Retinal pigment epithelial cell (primary cell): ENCODE measurements at regions not wholly inside any gene's neighbourhood (a gene's known extent, or its start where the extent isn't known, plus 50 kb on each side); places are given as distances from the start of the nearest gene placed in this dataset.

ENCODE experiments used
- DNase-seq: peaks from one replicate; pipeline ENCODE4 v3.0.0-alpha.2; 2010; ENCODE audit warnings: low read depth
- H3K4me3 ChIP-seq: 2 replicates; pipeline ENCODE4 v1.5.1; 2011; ENCODE audit warnings: mild to moderate bottlenecking, low read length, control low read depth, moderate library complexity
- TF ChIP-seq, protein P1 (sequence below): conservative IDR thresholded peaks from 2 replicates; pipeline ENCODE4 v1.5.1; 2011; ENCODE audit warnings: low read depth, low read length, control low read depth, inconsistent platforms

DNA sequence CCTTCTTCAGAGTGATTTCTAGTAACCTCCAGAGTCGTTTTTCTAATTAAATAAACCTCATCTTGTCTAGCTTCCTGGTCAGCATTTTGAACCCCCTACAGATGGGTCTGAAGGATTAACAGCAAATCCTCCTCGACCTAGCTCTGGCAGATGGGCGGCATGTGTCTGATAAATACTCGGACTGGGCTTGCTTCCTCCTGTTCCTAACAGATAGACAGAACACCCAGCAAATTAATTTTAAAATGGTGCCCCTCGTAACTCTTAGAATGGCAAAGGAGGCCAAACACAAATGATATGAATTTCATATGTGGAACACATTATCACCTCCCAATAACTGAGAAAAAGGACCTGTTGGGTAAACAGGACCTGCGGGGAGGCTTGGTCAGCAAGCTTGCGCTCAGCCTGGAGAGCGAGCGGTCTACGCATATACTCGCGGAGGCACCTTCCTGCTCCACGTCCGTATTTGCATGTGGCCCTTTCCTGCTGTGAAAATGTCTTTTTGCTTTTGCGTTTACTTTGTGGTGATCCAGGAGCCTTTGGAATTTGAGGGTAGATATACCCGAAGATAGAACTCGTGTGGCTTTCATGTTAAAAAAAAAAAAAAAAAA, 79.6 kb downstream of the OTX2 start:
- H3K4me3 ChIP-seq, result no peak overlapping the region
- TF ChIP-seq, protein P1, sequence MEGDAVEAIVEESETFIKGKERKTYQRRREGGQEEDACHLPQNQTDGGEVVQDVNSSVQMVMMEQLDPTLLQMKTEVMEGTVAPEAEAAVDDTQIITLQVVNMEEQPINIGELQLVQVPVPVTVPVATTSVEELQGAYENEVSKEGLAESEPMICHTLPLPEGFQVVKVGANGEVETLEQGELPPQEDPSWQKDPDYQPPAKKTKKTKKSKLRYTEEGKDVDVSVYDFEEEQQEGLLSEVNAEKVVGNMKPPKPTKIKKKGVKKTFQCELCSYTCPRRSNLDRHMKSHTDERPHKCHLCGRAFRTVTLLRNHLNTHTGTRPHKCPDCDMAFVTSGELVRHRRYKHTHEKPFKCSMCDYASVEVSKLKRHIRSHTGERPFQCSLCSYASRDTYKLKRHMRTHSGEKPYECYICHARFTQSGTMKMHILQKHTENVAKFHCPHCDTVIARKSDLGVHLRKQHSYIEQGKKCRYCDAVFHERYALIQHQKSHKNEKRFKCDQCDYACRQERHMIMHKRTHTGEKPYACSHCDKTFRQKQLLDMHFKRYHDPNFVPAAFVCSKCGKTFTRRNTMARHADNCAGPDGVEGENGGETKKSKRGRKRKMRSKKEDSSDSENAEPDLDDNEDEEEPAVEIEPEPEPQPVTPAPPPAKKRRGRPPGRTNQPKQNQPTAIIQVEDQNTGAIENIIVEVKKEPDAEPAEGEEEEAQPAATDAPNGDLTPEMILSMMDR, result no peak
- no peak for DNase-seq

DNA sequence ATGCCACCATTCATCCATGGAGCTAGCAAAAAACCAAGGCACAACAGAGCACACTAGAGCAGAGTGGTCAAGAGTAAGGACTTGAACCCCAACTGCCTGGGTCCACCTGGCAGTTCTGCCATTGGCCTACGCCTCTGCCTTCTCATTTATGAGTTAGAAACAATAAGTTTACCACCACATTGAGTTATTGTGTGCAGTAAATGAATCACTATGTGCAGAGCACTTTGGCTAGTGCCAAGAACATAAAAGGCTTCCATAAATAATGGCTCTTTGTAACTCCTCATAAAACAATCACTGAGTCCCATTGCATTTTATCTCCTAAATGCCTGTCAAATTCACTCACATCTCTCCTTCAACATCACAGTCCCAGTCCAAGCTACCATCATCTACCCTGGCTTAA, 86.3 kb downstream of the OTX2 start:
- TF ChIP-seq, protein P1, result no peak
- H3K4me3 ChIP-seq, result no peak overlapping the region
- DNase-seq, result no peak

DNA sequence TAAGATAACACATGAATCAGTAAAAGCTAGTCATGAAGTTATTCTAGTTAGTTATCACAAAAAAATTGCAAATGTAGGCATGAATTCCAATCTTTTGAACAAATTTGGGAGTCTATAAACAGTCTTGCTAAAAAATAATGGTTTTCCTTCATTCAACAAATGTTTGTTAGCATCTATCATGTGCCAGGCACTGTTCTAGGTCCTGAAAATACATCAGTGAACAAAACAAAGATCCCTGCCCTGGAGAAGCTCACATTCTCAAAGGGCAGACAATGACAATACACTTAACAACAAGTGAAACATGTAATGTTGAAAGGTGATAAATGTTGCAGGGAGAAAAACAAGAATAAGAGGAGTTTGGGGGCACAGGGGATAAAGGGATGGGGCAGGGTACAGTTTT, 86.9 kb downstream of the OTX2 start:
- DNase-seq, result no peak
- no peak overlapping the region for H3K4me3 ChIP-seq
- TF ChIP-seq, protein P1, result no peak

DNA sequence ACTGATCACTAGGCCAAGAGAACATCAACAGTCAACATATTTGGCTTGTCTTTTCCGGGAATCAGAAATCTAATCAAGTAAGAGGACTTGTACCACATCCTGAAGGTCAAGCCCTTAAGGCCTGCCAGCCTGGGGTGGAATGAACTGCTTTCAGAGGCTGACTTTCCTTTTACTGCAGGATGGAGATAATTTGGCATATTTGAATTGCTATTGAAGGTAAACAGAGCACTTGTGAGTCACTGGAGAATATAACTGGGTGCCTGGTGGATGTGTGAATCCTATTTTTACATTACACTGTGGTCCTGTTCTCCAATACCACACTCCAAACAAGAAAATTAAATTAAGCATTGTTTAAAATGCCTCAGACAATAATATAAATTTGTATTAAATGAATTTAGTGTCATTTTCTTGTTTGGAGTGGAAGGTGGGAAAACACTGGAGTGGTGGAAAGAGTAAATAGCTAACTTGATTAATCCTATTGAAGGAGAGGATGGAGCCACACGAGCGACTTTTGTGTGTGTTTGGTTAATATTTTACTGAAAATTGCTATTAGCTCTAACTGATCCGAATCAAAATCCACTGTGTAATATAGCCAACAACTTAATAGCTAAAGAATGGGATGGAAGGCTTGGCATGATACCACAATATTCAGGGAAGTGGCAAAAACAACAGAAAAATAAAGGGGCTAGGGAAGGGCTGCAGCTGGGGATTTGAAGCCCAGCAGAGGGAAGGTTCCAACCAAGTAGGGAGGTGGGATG, 89.4 kb downstream of the OTX2 start:
- TF ChIP-seq, protein P1, result no peak
- no peak for DNase-seq
- no peak overlapping the region for H3K4me3 ChIP-seq

DNA sequence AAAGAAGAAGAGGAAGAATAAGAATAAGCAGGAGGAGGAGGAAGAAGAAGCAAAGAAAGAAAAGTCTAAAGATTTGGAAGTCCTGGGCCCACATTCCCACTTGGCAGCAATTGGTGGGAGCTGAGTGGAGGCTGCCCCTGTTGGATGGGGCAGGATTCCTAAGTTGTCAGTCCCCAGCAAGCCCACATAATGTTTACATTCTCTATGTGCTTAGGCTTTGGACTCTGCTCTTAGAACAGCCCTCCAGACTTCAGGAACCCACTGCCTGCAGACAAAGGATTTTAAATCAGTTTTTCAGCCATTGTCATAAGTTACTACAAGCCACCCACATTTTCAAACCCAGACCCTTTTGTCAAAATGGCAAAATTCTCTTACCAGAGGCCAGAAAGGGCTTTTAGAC, 92.0 kb downstream of the OTX2 start:
- no peak overlapping the region for H3K4me3 ChIP-seq
- TF ChIP-seq, protein P1, result no peak
- DNase-seq, result no peak

DNA sequence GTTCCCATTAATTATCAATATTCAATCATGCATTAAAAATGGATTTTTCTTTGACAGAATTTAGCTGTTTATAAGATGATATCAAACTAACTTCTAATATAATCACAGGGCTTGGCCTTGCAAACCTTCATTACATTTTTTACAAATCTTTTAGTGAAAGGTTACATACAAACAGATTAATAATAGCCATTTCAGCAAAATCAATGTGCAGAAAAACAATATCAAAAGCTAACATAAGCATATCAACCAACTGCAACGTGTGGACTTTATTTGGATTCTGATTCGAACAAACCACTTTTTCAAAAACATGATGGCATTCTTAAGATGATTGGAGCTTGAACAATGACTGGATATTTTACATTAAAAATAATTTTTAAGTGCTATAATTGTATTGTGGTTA, 93.6 kb downstream of the OTX2 start:
- TF ChIP-seq, protein P1, result no peak
- no peak for DNase-seq
- H3K4me3 ChIP-seq, result no peak overlapping the region

DNA sequence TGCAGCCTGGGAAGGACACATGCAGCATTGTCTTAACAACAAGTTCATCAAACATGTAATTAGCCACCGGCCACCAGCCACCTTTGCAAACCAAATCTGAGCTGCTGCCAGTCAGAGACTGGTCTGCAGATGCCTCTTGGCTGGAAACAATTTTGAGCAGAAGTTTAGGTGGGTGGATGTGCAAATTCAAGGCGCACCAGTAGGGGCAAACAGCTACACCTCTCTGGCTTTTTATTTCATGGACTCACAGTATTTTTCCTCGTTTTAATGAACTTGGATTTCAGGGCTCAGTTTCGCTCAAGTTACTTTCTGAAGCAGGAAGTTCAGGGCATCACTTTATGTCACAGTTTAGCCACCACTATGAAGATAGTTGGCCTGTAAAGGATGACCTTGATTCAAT, 94.3 kb downstream of the OTX2 start:
- TF ChIP-seq, protein P1, result peak; percentile 32
- no peak overlapping the region for H3K4me3 ChIP-seq
- no peak for DNase-seq
